Esophagus muscularis mucosa (tissue), 3 donors: ENCODE measurements at regions not wholly inside any gene's neighbourhood (a gene's known extent, or its start where the extent isn't known, plus 50 kb on each side); places are given as distances from the start of the nearest gene placed in this dataset.

ENCODE experiments used
- CTCF ChIP-seq, 3 experiments: fragments of 200-600 bp in 2 of 3; fragments of 450-650 bp in 1 of 3; sonication (generic) in 2 of 3; IDR thresholded peaks; one replicate each; pipeline ENCODE4 v1.5.1; 2017 to 2019; ENCODE audit warnings: antibody characterized with exemption in 3 of 3, mild to moderate bottlenecking in 2 of 3, moderate library complexity in 1 of 3
- POLR2AphosphoS5 ChIP-seq, 2 donors: sonication (generic); formaldehyde crosslinking; IDR thresholded peaks; one replicate each; pipeline ENCODE4 v1.6.1; 2017; ENCODE audit warnings: antibody characterized with exemption in 2 of 2

GRCh38 chr5:36777105-36777757 is 99.3 kb upstream of the NIPBL start:
- TF ChIP-seq CTCF (IDR thresholded peaks at IDR 0.05) (peak; percentile 29 to 68 (median 38)), POLR2AphosphoS5 (IDR thresholded peaks at IDR 0.05) (no peak)
